ENCODE measurements at regions not wholly inside any gene's neighbourhood (a gene's known extent, or its start where the extent isn't known, plus 50 kb on each side); places are given as distances from the start of the nearest gene placed in this dataset.

- in situ Hi-C loops (cut with HindIII; ENCODE audit: low pct_unique_long_range_greater_than_20kb, low sequenced_read_pairs): no loop called here
- BruUV-seq (replicated peaks): no TSS peak
- POLR2A ChIA-PET: no interaction called here
These were observed 749.3 kb downstream of the TRIB2 start for GRCh38 chr2:13466076-13466475.

GRCh38 chr2:13474538-13474937 is 757.8 kb downstream of the TRIB2 start:
- Histone ChIP-seq H3K4me1 (ENCODE audit: control insufficient read depth, insufficient read depth, low read length) (no peaks in the 10 kb centered on the region), H3K36me3 (ENCODE audit: control insufficient read depth, insufficient read depth, low read length) (no peaks in the 10 kb centered on the region), H3K9me3 (ENCODE audit: control insufficient read depth, insufficient read depth, low read depth, low read length) (no peaks in the 10 kb centered on the region), H3K4me3 (ENCODE audit: low read depth in 2 of 2, low read length in 2 of 2) (no peak overlapping the region), H3K27ac (ENCODE audit: low read length) (no peak overlapping the region), H3K27me3 (ENCODE audit: control insufficient read depth, insufficient read depth, low read length) (no peaks in the 10 kb centered on the region)
- TF ChIP-seq TCF7L2 (IDR thresholded peaks at IDR 0.05; ENCODE audit: low read depth, low read length) (no peak), REST (IDR thresholded peaks at IDR 0.05; ENCODE audit: insufficient read depth in 1 of 2, low read depth in 2 of 2, low read length in 1 of 2) (no peak), CTCF (IDR thresholded peaks at IDR 0.05) (no peak), SIN3A (IDR thresholded peaks at IDR 0.05; ENCODE audit: borderline replicate concordance, insufficient read depth, low read depth, low read length) (no peak), POLR2AphosphoS5 (IDR thresholded peaks at IDR 0.05; ENCODE audit: low read depth, low read length) (no peak)
- no TSS peak for BruUV-seq (replicated peaks)
- ATAC-seq (no peak), DNase-seq (ENCODE audit: low read depth, low spot score) (no peak)
- intact Hi-C loops (cut with micrococcal nuclease; ENCODE audit: unreplicated experiment): no loop called here
- CTCF ChIA-PET: no interaction called here
- in situ Hi-C loops (cut with HindIII; ENCODE audit: low pct_unique_long_range_greater_than_20kb, low sequenced_read_pairs): no loop called here
- POLR2A ChIA-PET: no interaction called here

More at GRCh38 chr2:13466076-13466475, 749.3 kb downstream of the TRIB2 start:
- H3K4me1 ChIP-seq (ENCODE audit: control insufficient read depth, insufficient read depth, low read length): no peaks in the 10 kb centered on the region
- H3K27ac ChIP-seq (ENCODE audit: low read length): no peak overlapping the region
- no peaks in the 10 kb centered on the region for H3K27me3 ChIP-seq (ENCODE audit: control insufficient read depth, insufficient read depth, low read length)
- CTCF ChIA-PET: no interaction called here
- no peaks in the 10 kb centered on the region for H3K36me3 ChIP-seq (ENCODE audit: control insufficient read depth, insufficient read depth, low read length)
- no peak for DNase-seq (ENCODE audit: low read depth, low spot score)
- no peak for ATAC-seq
- intact Hi-C loops (cut with micrococcal nuclease; ENCODE audit: unreplicated experiment): no loop called here
- H3K9me3 ChIP-seq (ENCODE audit: control insufficient read depth, insufficient read depth, low read depth, low read length): no peaks in the 10 kb centered on the region
- no peak overlapping the region for H3K4me3 ChIP-seq (ENCODE audit: low read depth in 2 of 2, low read length in 2 of 2)
- TF ChIP-seq SIN3A (IDR thresholded peaks at IDR 0.05; ENCODE audit: borderline replicate concordance, insufficient read depth, low read depth, low read length) (no peak), TCF7L2 (IDR thresholded peaks at IDR 0.05; ENCODE audit: low read depth, low read length) (no peak), REST (IDR thresholded peaks at IDR 0.05; ENCODE audit: insufficient read depth in 1 of 2, low read depth in 2 of 2, low read length in 1 of 2) (no peak), POLR2AphosphoS5 (IDR thresholded peaks at IDR 0.05; ENCODE audit: low read depth, low read length) (no peak), CTCF (IDR thresholded peaks at IDR 0.05) (no peak)

Measured in Panc1 (cell line).